Natural killer cell (primary cell): ENCODE measurements at regions not wholly inside any gene's neighbourhood (a gene's known extent, or its start where the extent isn't known, plus 50 kb on each side); places are given as distances from the start of the nearest gene placed in this dataset.

Experiments used
- ATAC-seq, 3 donors: fragments of 150-1000 bp in 2 of 3; fragments of 200-7000 bp in 1 of 3; cut with Tn5 transposase; 1 replicate in 1 of 3; 2 replicates in 2 of 3; pipeline ENCODE4 v1.10.0; 2021; ENCODE audit warnings: mild to moderate bottlenecking in 2 of 3, moderate library complexity in 2 of 3
- DNase-seq, 2 donors: peaks; one replicate each; pipeline versions ENCODE4 v3.0.0 to v3.0.0-alpha.2; 2013 to 2021; ENCODE audit warnings: mixed read lengths in 1 of 2
- H3K27ac ChIP-seq: one replicate; pipeline ENCODE4 v1.5.1; 2013; ENCODE audit warnings: mild to moderate bottlenecking, low read length
- H3K27me3 ChIP-seq: one replicate; pipeline ENCODE4 v1.6.1; 2013; ENCODE audit warnings: low read length; ENCODE audit not compliant: control insufficient read depth, insufficient read depth
- H3K36me3 ChIP-seq: one replicate; pipeline ENCODE4 v1.6.1; 2013; ENCODE audit warnings: low read length; ENCODE audit not compliant: control insufficient read depth, insufficient read depth
- H3K4me1 ChIP-seq: one replicate; pipeline ENCODE4 v1.6.1; 2013; ENCODE audit warnings: low read length; ENCODE audit not compliant: control insufficient read depth, insufficient read depth
- H3K4me3 ChIP-seq: one replicate; pipeline ENCODE4 v1.5.1; 2013; ENCODE audit warnings: low read length
- H3K9me3 ChIP-seq: one replicate; pipeline ENCODE4 v1.6.1; 2013; ENCODE audit warnings: low read length; ENCODE audit not compliant: control insufficient read depth, insufficient read depth
- H3K27ac Mint-ChIP-seq, 2 donors: one replicate each; pipeline ENCODE4 v1.8.0; 2022; ENCODE audit warnings: mild to moderate bottlenecking in 2 of 2, mixed read lengths in 2 of 2, moderate library complexity in 1 of 2
- H3K27me3 Mint-ChIP-seq, 2 donors: one replicate each; pipeline ENCODE4 v1.8.0; 2022; ENCODE audit warnings: low read depth in 2 of 2, mixed read lengths in 2 of 2
- H3K36me3 Mint-ChIP-seq: one replicate; pipeline ENCODE4 v1.8.0; 2022; ENCODE audit warnings: mixed read lengths
- H3K4me1 Mint-ChIP-seq, 2 donors: one replicate each; pipeline ENCODE4 v1.8.0; 2022; ENCODE audit warnings: mixed read lengths in 2 of 2
- H3K4me3 Mint-ChIP-seq: one replicate; pipeline ENCODE4 v1.8.0; 2022; ENCODE audit warnings: mild to moderate bottlenecking, moderate library complexity, mixed read lengths
- H3K9me3 Mint-ChIP-seq, 2 donors: one replicate each; pipeline ENCODE4 v1.8.0; 2022; ENCODE audit warnings: mixed read lengths in 2 of 2
- CTCF ChIP-seq: fragments of 200-600 bp; IDR thresholded peaks from one replicate; pipeline ENCODE4 v1.8.0; 2022; ENCODE audit warnings: antibody characterized with exemption
- WGBS: methylation state at CpG from one replicate; pipeline ENCODE4 v1.1.7; 2013; ENCODE audit warnings: missing lambda C conversion rate; ENCODE audit not compliant: insufficient coverage; 5-methylcytosine and 5-hydroxymethylcytosine counted together
- intact Hi-C: fragments of 100-400 bp; cut with micrococcal nuclease; formaldehyde crosslinking; loops from one replicate; pipeline ENCODE4 v1.14.2; 2022

DNA sequence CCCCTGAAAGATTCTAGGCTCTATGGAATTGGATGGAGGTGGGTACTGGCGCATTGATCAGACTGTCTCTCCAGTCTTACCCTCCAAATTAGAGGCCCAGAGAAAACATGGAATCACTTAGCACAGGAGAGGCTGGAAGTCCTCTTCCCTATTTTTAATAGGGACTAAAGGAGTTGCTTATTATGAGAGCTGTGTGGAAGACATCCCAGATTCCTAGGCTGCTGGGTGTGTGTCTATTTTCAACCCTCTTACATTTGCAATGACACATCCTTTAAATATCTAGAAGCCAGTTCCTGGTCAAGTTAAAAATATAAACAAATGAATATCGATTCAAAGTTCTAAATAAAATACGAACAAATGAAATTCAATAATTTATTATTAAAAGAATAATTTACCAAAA is 58.3 kb upstream of the ARID2 start:
- intact Hi-C loops: no loop called here
- H3K27ac ChIP-seq: no peak overlapping the region
- TF ChIP-seq CTCF: no peak
- H3K4me1 Mint-ChIP-seq: peaks cover 17 to 21% of the 10 kb centered on the region in 2 donors
- H3K27ac Mint-ChIP-seq: no peak overlapping the region
- H3K36me3 Mint-ChIP-seq: no peaks in the 10 kb centered on the region
- H3K9me3 ChIP-seq: no peaks in the 10 kb centered on the region
- H3K4me3 Mint-ChIP-seq: peak overlapping the region; percentile 11
- no peak for DNase-seq
- no peak overlapping the region for H3K4me3 ChIP-seq
- no peaks in the 10 kb centered on the region for H3K36me3 ChIP-seq
- H3K9me3 Mint-ChIP-seq: no peaks in the 10 kb centered on the region
- H3K27me3 Mint-ChIP-seq: no peaks in the 10 kb centered on the region
- no CpG with 5 or more reads among the region's 3 CpGs for WGBS
- ATAC-seq: no peak
- H3K4me1 ChIP-seq: peaks cover 15% of the 10 kb centered on the region
- H3K27me3 ChIP-seq: no peaks in the 10 kb centered on the region

DNA sequence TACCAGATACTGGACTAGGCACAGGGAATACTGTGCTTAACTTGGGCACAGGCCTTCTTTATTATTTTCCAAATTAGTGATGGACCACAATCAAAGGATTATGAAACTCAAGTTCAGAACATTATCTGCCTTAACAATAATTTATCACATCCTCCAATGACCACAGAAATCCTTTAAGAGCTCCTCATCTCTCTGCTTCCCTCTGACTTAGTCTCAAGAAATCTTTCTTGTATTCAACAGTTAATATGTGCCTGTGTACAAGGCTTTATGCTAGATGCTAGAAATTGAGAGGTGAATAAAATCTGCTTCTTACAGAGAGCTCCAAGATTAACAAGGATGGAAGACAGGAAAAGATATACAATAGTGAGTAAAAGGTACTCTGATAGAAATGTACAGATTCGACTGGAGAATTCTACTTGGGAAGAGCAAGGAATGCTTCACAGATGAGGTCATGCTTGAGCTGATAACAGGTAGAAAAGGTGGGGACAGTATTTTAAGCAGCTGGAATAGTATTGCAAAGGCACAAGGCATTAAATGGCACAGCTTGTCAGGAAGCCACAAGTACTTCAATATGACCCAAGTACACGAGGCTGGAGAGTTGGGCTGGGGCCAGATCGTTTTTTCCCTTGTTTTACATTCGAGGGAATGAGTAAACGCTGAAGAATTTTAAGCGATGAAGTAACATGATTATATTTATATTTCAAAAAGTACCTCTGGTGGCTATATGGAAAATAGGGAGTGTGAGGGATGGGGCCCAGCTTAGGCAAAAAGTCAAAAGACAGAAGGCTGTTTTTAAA is 55.1 kb upstream of the ARID2 start:
- Histone ChIP-seq H3K27me3 (no peaks in the 10 kb centered on the region), H3K4me1 (peaks cover 15% of the 10 kb centered on the region), H3K27ac (no peak overlapping the region), H3K9me3 (no peaks in the 10 kb centered on the region), H3K36me3 (no peaks in the 10 kb centered on the region), H3K4me3 (no peak overlapping the region)
- Mint-ChIP-seq H3K36me3 (no peaks in the 10 kb centered on the region), H3K27ac (no peak overlapping the region), H3K9me3 (no peaks in the 10 kb centered on the region), H3K27me3 (no peaks in the 10 kb centered on the region), H3K4me1 (peaks cover 1 to 7% of the 10 kb centered on the region in 2 donors), H3K4me3 (no peak overlapping the region)
- TF ChIP-seq CTCF: no peak
- no peak for DNase-seq
- intact Hi-C loops: no loop called here
- ATAC-seq: no peak
- WGBS: 71% methylated on average over 2 of the region's 6 CpGs

DNA sequence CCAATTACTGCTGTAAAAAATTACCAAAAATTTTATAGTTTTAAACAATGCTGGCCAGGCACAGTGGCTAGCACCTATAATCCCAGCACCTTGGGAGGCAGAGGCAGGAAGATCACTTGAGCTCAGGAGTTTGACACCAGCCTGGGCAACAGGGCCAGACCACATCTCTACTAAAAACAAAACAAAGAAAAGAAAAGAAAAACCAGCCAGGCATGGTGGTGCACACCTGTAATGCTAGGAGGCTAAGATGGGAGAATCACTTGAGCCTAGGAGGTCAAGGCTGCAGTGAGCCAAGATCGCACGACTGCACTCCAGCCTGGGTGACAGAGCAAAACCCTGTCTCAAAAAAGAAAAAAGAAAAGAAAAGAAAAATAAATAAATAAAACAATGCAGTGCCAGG is 54.0 kb upstream of the ARID2 start:
- ATAC-seq (no peak), DNase-seq (no peak)
- 100% methylated on average over 2 of the region's 2 CpGs for WGBS
- Histone ChIP-seq H3K9me3 (no peaks in the 10 kb centered on the region), H3K4me3 (no peak overlapping the region), H3K27me3 (no peaks in the 10 kb centered on the region), H3K4me1 (peaks cover 8% of the 10 kb centered on the region), H3K27ac (no peak overlapping the region), H3K36me3 (no peaks in the 10 kb centered on the region)
- no peak overlapping the region for H3K27ac Mint-ChIP-seq
- H3K4me3 Mint-ChIP-seq: no peak overlapping the region
- no peaks in the 10 kb centered on the region for H3K9me3 Mint-ChIP-seq
- intact Hi-C loops: no loop called here
- H3K27me3 Mint-ChIP-seq: no peaks in the 10 kb centered on the region
- H3K4me1 Mint-ChIP-seq: peaks cover 0 to under 1% of the 10 kb centered on the region in 2 donors
- TF ChIP-seq CTCF: no peak
- no peaks in the 10 kb centered on the region for H3K36me3 Mint-ChIP-seq
